Fibroblast of skin of abdomen (primary cell): ENCODE measurements at regions not wholly inside any gene's neighbourhood (a gene's known extent, or its start where the extent isn't known, plus 50 kb on each side); places are given as distances from the start of the nearest gene placed in this dataset.
"Not testable (repeated sequence)": the region's sequence is repeated elsewhere in the genome, so short reads cannot be mapped to it uniquely, and the experiment has no call there.

Experiments
- DNase-seq: peaks from one replicate; pipeline ENCODE4 v3.0.0-alpha.2; 2013

GRCh38 chr7:25456467-25457171 lies 228.3 kb upstream of the NPVF start:
- DNase-seq = no peak

GRCh38 chr7:25459057-25459456 lies 230.8 kb upstream of the NPVF start:
- no peak for DNase-seq

GRCh38 chr7:25460433-25460832 lies 232.1 kb upstream of the NPVF start:
- DNase-seq = no peak

- DNase-seq = no peak
Measured at GRCh38 chr7:25469669-25470068, 241.4 kb upstream of the NPVF start.

- DNase-seq = no peak
Measured at GRCh38 chr7:25476863-25477499, 248.7 kb upstream of the NPVF start.

GRCh38 chr7:25478221-25478620 lies 249.9 kb upstream of the NPVF start:
- not testable (repeated sequence) for DNase-seq

GRCh38 chr7:25478925-25479324 lies 250.6 kb upstream of the NPVF start:
- peak; percentile 4 for DNase-seq

- peak; percentile 53 for DNase-seq
Measured at GRCh38 chr7:25481891-25482290, 253.6 kb upstream of the NPVF start.

GRCh38 chr7:25482631-25483030 lies 254.3 kb upstream of the NPVF start:
- DNase-seq = no peak

- no peak for DNase-seq
Measured at GRCh38 chr7:25485026-25485425, 256.7 kb upstream of the NPVF start.

GRCh38 chr7:25486656-25487055 lies 258.4 kb upstream of the NPVF start:
- peak; percentile 4 for DNase-seq

GRCh38 chr7:25493805-25494366 lies 265.6 kb upstream of the NPVF start:
- DNase-seq = no peak

GRCh38 chr7:25494896-25495295 lies 266.6 kb upstream of the NPVF start:
- DNase-seq = no peak

- DNase-seq = no peak
Measured at GRCh38 chr7:25495342-25496250, 267.3 kb upstream of the NPVF start.

GRCh38 chr7:25496476-25497368 lies 268.4 kb upstream of the NPVF start:
- no peak for DNase-seq

- no peak for DNase-seq
Measured at GRCh38 chr7:25500393-25500921, 272.2 kb upstream of the NPVF start.

- no peak for DNase-seq
Measured at GRCh38 chr7:25503306-25503705, 275.0 kb upstream of the NPVF start.

GRCh38 chr7:25512061-25512687 lies 283.9 kb upstream of the NPVF start:
- no peak for DNase-seq

- DNase-seq = no peak
Measured at GRCh38 chr7:25515633-25516275, 287.5 kb upstream of the NPVF start.

- DNase-seq = no peak
Measured at GRCh38 chr7:25517906-25518305, 289.6 kb upstream of the NPVF start.

- DNase-seq = no peak
Measured at GRCh38 chr7:25520017-25520416, 291.7 kb upstream of the NPVF start.
